Mucosa of stomach (tissue), 1 donor: ENCODE measurements at regions not wholly inside any gene's neighbourhood (a gene's known extent, or its start where the extent isn't known, plus 50 kb on each side); places are given as distances from the start of the nearest gene placed in this dataset.
"Not testable (repeated sequence)": the region's sequence is repeated elsewhere in the genome, so short reads cannot be mapped to it uniquely, and the experiment has no call there.

ENCODE experiments used
- H3K27me3 ChIP-seq: one replicate; pipeline ENCODE4 v1.7.0; 2013; ENCODE audit warnings: mild to moderate bottlenecking, low read length; ENCODE audit not compliant: control insufficient read depth, insufficient read depth
- H3K36me3 ChIP-seq: one replicate; pipeline ENCODE4 v1.7.0; 2013; ENCODE audit warnings: low read length; ENCODE audit not compliant: control insufficient read depth, insufficient read depth
- H3K4me1 ChIP-seq: one replicate; pipeline ENCODE4 v1.7.0; 2013; ENCODE audit warnings: mild to moderate bottlenecking, low read length; ENCODE audit not compliant: control insufficient read depth, insufficient read depth
- H3K4me3 ChIP-seq: one replicate; pipeline ENCODE4 v1.7.0; 2013; ENCODE audit warnings: low read length
- H3K9ac ChIP-seq: one replicate; pipeline ENCODE4 v1.7.0; 2013; ENCODE audit warnings: mild to moderate bottlenecking, low read length, moderate library complexity
- H3K9me3 ChIP-seq: one replicate; pipeline ENCODE4 v1.7.0; 2013; ENCODE audit warnings: mild to moderate bottlenecking, low read length, moderate library complexity; ENCODE audit not compliant: control insufficient read depth
- donor health status: Pancreatic carcinoma.

- Histone ChIP-seq H3K9me3 (no peaks in the 10 kb centered on the region), H3K36me3 (no peaks in the 10 kb centered on the region), H3K27me3 (peaks cover 2% of the 10 kb centered on the region), H3K4me1 (no peaks in the 10 kb centered on the region), H3K9ac (no peak overlapping the region), H3K4me3 (no peak overlapping the region)
These were observed 350.3 kb upstream of the HS6ST1 start for GRCh38 chr2:128668946-128669345.

- Histone ChIP-seq H3K9ac (no peak overlapping the region), H3K9me3 (no peaks in the 10 kb centered on the region), H3K36me3 (no peaks in the 10 kb centered on the region), H3K4me1 (no peaks in the 10 kb centered on the region), H3K4me3 (no peak overlapping the region), H3K27me3 (peaks cover 2% of the 10 kb centered on the region)
These were observed 351.4 kb upstream of the HS6ST1 start for GRCh38 chr2:128670066-128670465.

GRCh38 chr2:128671981-128672757 lies 353.5 kb upstream of the HS6ST1 start:
- H3K4me3 ChIP-seq, H3K27me3 ChIP-seq, H3K4me1 ChIP-seq, H3K9ac ChIP-seq, H3K36me3 ChIP-seq, H3K9me3 ChIP-seq: not testable (repeated sequence)

GRCh38 chr2:128679680-128680079 lies 361.0 kb upstream of the HS6ST1 start:
- not testable (repeated sequence) for H3K4me3 ChIP-seq, H3K36me3 ChIP-seq, H3K27me3 ChIP-seq, H3K9ac ChIP-seq, H3K4me1 ChIP-seq, H3K9me3 ChIP-seq

GRCh38 chr2:128681507-128681906 lies 362.8 kb upstream of the HS6ST1 start:
- Histone ChIP-seq H3K36me3 (no peaks in the 10 kb centered on the region), H3K27me3 (no peaks in the 10 kb centered on the region), H3K9me3 (no peaks in the 10 kb centered on the region), H3K9ac (no peak overlapping the region), H3K4me3 (no peak overlapping the region), H3K4me1 (no peaks in the 10 kb centered on the region)

- no peaks in the 10 kb centered on the region for H3K4me1 ChIP-seq
- H3K4me3 ChIP-seq = no peak overlapping the region
- no peaks in the 10 kb centered on the region for H3K9me3 ChIP-seq
- H3K36me3 ChIP-seq = no peaks in the 10 kb centered on the region
- no peaks in the 10 kb centered on the region for H3K27me3 ChIP-seq
- no peak overlapping the region for H3K9ac ChIP-seq
These were observed 363.6 kb upstream of the HS6ST1 start for GRCh38 chr2:128682266-128682665.

GRCh38 chr2:128682729-128683284 lies 364.1 kb upstream of the HS6ST1 start:
- H3K4me1 ChIP-seq = no peaks in the 10 kb centered on the region
- no peaks in the 10 kb centered on the region for H3K9me3 ChIP-seq
- no peak overlapping the region for H3K4me3 ChIP-seq
- no peak overlapping the region for H3K9ac ChIP-seq
- H3K27me3 ChIP-seq = no peaks in the 10 kb centered on the region
- H3K36me3 ChIP-seq = no peaks in the 10 kb centered on the region

GRCh38 chr2:128684523-128684922 lies 365.9 kb upstream of the HS6ST1 start:
- Histone ChIP-seq H3K9me3 (no peaks in the 10 kb centered on the region), H3K27me3 (no peaks in the 10 kb centered on the region), H3K9ac (no peak overlapping the region), H3K36me3 (no peaks in the 10 kb centered on the region), H3K4me1 (no peaks in the 10 kb centered on the region), H3K4me3 (no peak overlapping the region)

GRCh38 chr2:128685841-128686496 lies 367.3 kb upstream of the HS6ST1 start:
- Histone ChIP-seq H3K36me3 (no peaks in the 10 kb centered on the region), H3K9ac (no peak overlapping the region), H3K9me3 (no peaks in the 10 kb centered on the region), H3K4me1 (no peaks in the 10 kb centered on the region), H3K4me3 (no peak overlapping the region), H3K27me3 (no peaks in the 10 kb centered on the region)

- Histone ChIP-seq H3K9me3 (no peaks in the 10 kb centered on the region), H3K36me3 (no peaks in the 10 kb centered on the region), H3K9ac (no peak overlapping the region), H3K4me1 (no peaks in the 10 kb centered on the region), H3K27me3 (no peaks in the 10 kb centered on the region), H3K4me3 (no peak overlapping the region)
These were observed 367.8 kb upstream of the HS6ST1 start for GRCh38 chr2:128686497-128686859.

- Histone ChIP-seq H3K9ac (no peak overlapping the region), H3K27me3 (no peaks in the 10 kb centered on the region), H3K9me3 (no peaks in the 10 kb centered on the region), H3K4me1 (no peaks in the 10 kb centered on the region), H3K4me3 (no peak overlapping the region), H3K36me3 (no peaks in the 10 kb centered on the region)
These were observed 368.4 kb upstream of the HS6ST1 start for GRCh38 chr2:128686881-128687555.

GRCh38 chr2:128687565-128687964 lies 368.9 kb upstream of the HS6ST1 start:
- no peak overlapping the region for H3K4me3 ChIP-seq
- H3K36me3 ChIP-seq = no peaks in the 10 kb centered on the region
- H3K9me3 ChIP-seq = no peaks in the 10 kb centered on the region
- no peaks in the 10 kb centered on the region for H3K4me1 ChIP-seq
- H3K9ac ChIP-seq = no peak overlapping the region
- H3K27me3 ChIP-seq = no peaks in the 10 kb centered on the region
